PFSK-1 (cell line): ENCODE measurements at regions not wholly inside any gene's neighbourhood (a gene's known extent, or its start where the extent isn't known, plus 50 kb on each side); places are given as distances from the start of the nearest gene placed in this dataset.

Experiments
- POLR2AphosphoS5 ChIP-seq: IDR thresholded peaks from 2 replicates; pipeline ENCODE4 v1.6.1; 2012; ENCODE audit warnings: low read depth, mild to moderate bottlenecking, control low read depth, low read length, moderate library complexity
- SIN3A ChIP-seq: IDR thresholded peaks from 2 replicates; pipeline ENCODE4 v1.6.1; 2012; ENCODE audit warnings: mild to moderate bottlenecking, low read length, moderate library complexity, borderline replicate concordance; ENCODE audit not compliant: insufficient read depth
- TAF1 ChIP-seq: IDR thresholded peaks from 2 replicates; pipeline ENCODE4 v1.6.1; 2012; ENCODE audit warnings: low read length, control low read depth, borderline replicate concordance; ENCODE audit not compliant: insufficient read depth
- TF ChIP-seq, protein P1 (sequence below), 2 experiments: IDR thresholded peaks; 2 replicates each; pipeline versions ENCODE4 v1.6.1 to v1.8.0; 2011 to 2012; ENCODE audit warnings: low read depth in 2 of 2, low read length in 2 of 2, control low read depth in 1 of 2, inconsistent platforms in 1 of 2, mild to moderate bottlenecking in 1 of 2, moderate library complexity in 1 of 2; ENCODE audit not compliant: insufficient read depth in 1 of 2

DNA sequence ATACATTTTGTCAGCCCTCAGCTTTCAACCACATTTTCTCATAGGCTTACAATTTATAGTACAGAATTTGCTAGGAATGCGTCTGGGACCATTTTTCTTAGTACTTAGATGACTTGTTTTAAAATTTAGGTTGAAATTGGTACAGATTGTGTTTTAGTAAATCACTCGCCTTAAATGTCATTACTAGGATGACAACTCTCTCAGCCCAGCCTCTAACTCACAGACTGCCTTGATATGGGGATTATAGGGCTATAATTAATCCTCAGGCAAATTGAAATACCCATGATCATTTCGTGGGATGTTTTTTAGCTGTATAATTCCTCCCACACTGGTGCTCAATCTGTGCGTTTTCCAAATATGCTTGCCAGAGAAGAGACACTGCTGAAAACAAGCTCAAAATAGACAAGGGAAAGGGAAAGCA lies 299.7 kb upstream of the AKR1E2 start:
- TF ChIP-seq, protein P1, sequence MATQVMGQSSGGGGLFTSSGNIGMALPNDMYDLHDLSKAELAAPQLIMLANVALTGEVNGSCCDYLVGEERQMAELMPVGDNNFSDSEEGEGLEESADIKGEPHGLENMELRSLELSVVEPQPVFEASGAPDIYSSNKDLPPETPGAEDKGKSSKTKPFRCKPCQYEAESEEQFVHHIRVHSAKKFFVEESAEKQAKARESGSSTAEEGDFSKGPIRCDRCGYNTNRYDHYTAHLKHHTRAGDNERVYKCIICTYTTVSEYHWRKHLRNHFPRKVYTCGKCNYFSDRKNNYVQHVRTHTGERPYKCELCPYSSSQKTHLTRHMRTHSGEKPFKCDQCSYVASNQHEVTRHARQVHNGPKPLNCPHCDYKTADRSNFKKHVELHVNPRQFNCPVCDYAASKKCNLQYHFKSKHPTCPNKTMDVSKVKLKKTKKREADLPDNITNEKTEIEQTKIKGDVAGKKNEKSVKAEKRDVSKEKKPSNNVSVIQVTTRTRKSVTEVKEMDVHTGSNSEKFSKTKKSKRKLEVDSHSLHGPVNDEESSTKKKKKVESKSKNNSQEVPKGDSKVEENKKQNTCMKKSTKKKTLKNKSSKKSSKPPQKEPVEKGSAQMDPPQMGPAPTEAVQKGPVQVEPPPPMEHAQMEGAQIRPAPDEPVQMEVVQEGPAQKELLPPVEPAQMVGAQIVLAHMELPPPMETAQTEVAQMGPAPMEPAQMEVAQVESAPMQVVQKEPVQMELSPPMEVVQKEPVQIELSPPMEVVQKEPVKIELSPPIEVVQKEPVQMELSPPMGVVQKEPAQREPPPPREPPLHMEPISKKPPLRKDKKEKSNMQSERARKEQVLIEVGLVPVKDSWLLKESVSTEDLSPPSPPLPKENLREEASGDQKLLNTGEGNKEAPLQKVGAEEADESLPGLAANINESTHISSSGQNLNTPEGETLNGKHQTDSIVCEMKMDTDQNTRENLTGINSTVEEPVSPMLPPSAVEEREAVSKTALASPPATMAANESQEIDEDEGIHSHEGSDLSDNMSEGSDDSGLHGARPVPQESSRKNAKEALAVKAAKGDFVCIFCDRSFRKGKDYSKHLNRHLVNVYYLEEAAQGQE (IDR thresholded peaks at IDR 0.05; ENCODE audit: insufficient read depth in 1 of 2, low read depth in 2 of 2, low read length in 2 of 2), result no peak
- TF ChIP-seq TAF1 (no peak), POLR2AphosphoS5 (no peak), SIN3A (no peak)
